ENCODE measurements at regions not wholly inside any gene's neighbourhood (a gene's known extent, or its start where the extent isn't known, plus 50 kb on each side); places are given as distances from the start of the nearest gene placed in this dataset.

- no peak overlapping the region for H3K4me3 Mint-ChIP-seq
- TF ChIP-seq CTCF (conservative IDR thresholded peaks at IDR 0.05), result no peak
- no peak for DNase-seq (ENCODE audit: low read depth, low spot score)
- peaks cover 8% of the 10 kb centered on the region for H3K4me1 Mint-ChIP-seq
- no peaks in the 10 kb centered on the region for H3K9me3 Mint-ChIP-seq
- no peaks in the 10 kb centered on the region for H3K36me3 Mint-ChIP-seq (ENCODE audit: low read depth)
- no peak overlapping the region for H3K27ac Mint-ChIP-seq (ENCODE audit: unreplicated experiment)
- H3K27me3 Mint-ChIP-seq (ENCODE audit: low read depth), result peaks cover 17% of the 10 kb centered on the region
Observed at GRCh38 chr10:128431506-128431905, 305.3 kb upstream of the MKI67 start.

- H3K27me3 Mint-ChIP-seq (ENCODE audit: low read depth), result peaks cover 17% of the 10 kb centered on the region
- peaks cover 8% of the 10 kb centered on the region for H3K4me1 Mint-ChIP-seq
- no peak for DNase-seq (ENCODE audit: low read depth, low spot score)
- H3K9me3 Mint-ChIP-seq, result no peaks in the 10 kb centered on the region
- TF ChIP-seq CTCF (conservative IDR thresholded peaks at IDR 0.05), result no peak
- no peak overlapping the region for H3K27ac Mint-ChIP-seq (ENCODE audit: unreplicated experiment)
- H3K36me3 Mint-ChIP-seq (ENCODE audit: low read depth), result no peaks in the 10 kb centered on the region
- H3K4me3 Mint-ChIP-seq, result no peak overlapping the region
Observed at GRCh38 chr10:128432011-128432410, 305.8 kb upstream of the MKI67 start.

GRCh38 chr10:128432423-128432822 lies 306.2 kb upstream of the MKI67 start:
- H3K4me1 Mint-ChIP-seq, result peaks cover 8% of the 10 kb centered on the region
- no peaks in the 10 kb centered on the region for H3K36me3 Mint-ChIP-seq (ENCODE audit: low read depth)
- H3K4me3 Mint-ChIP-seq, result no peak overlapping the region
- DNase-seq (ENCODE audit: low read depth, low spot score), result no peak
- no peak overlapping the region for H3K27ac Mint-ChIP-seq (ENCODE audit: unreplicated experiment)
- H3K9me3 Mint-ChIP-seq, result no peaks in the 10 kb centered on the region
- peaks cover 17% of the 10 kb centered on the region for H3K27me3 Mint-ChIP-seq (ENCODE audit: low read depth)
- no peak for TF ChIP-seq CTCF (conservative IDR thresholded peaks at IDR 0.05)

- no peak for DNase-seq (ENCODE audit: low read depth, low spot score)
- Mint-ChIP-seq H3K27ac (ENCODE audit: unreplicated experiment) (no peak overlapping the region), H3K9me3 (no peaks in the 10 kb centered on the region), H3K4me3 (no peak overlapping the region), H3K4me1 (no peaks in the 10 kb centered on the region), H3K36me3 (ENCODE audit: low read depth) (no peaks in the 10 kb centered on the region), H3K27me3 (ENCODE audit: low read depth) (peaks cover 17% of the 10 kb centered on the region)
- no peak for TF ChIP-seq CTCF (conservative IDR thresholded peaks at IDR 0.05)
Observed at GRCh38 chr10:128435811-128436210, 309.6 kb upstream of the MKI67 start.

- H3K4me3 Mint-ChIP-seq, result no peak overlapping the region
- no peaks in the 10 kb centered on the region for H3K9me3 Mint-ChIP-seq
- no peaks in the 10 kb centered on the region for H3K4me1 Mint-ChIP-seq
- no peak for DNase-seq (ENCODE audit: low read depth, low spot score)
- H3K27ac Mint-ChIP-seq (ENCODE audit: unreplicated experiment), result no peak overlapping the region
- no peak for TF ChIP-seq CTCF (conservative IDR thresholded peaks at IDR 0.05)
- peaks cover 17% of the 10 kb centered on the region for H3K27me3 Mint-ChIP-seq (ENCODE audit: low read depth)
- no peaks in the 10 kb centered on the region for H3K36me3 Mint-ChIP-seq (ENCODE audit: low read depth)
Observed at GRCh38 chr10:128437786-128438345, 311.6 kb upstream of the MKI67 start.

Measured in neural crest cell (in vitro differentiated cells).